Panc1 (cell line): ENCODE measurements at regions not wholly inside any gene's neighbourhood (a gene's known extent, or its start where the extent isn't known, plus 50 kb on each side); places are given as distances from the start of the nearest gene placed in this dataset.

Source experiments
- ATAC-seq: fragments of 200-7000 bp; cut with Tn5 transposase; 2 replicates; pipeline ENCODE4 v1.9.1; 2020; ENCODE audit warnings: mild to moderate bottlenecking, moderate library complexity
- BruUV-seq: library from RNA; stranded (reverse); fragments of 400-500 nt; replicated peaks from 2 replicates; lab custom pipeline; 2021; lab: Mats Ljungman, UMichigan
- CTCF ChIA-PET: fragments of 300-600 bp; sonication (Branson Sonifier 250); formaldehyde crosslinking; loops from one replicate; lab custom pipeline; 2022; ENCODE audit warnings: antibody characterized with exemption; lab: Charles Lee
- POLR2A ChIA-PET: fragments of 300-600 bp; sonication (Branson Sonifier 250); formaldehyde crosslinking; loops from one replicate; lab custom pipeline; 2022; ENCODE audit warnings: antibody characterized with exemption; lab: Charles Lee
- DNase-seq: peaks from one replicate; pipeline ENCODE4 v3.0.0-alpha.2; 2010; ENCODE audit warnings: low read depth, low spot score
- H3K27ac ChIP-seq: 2 replicates; pipeline ENCODE4 v1.5.1; 2011; ENCODE audit warnings: mild to moderate bottlenecking, low read length, inconsistent platforms
- H3K27me3 ChIP-seq: fragments of 200-500 bp; sonication (Bioruptor generic); 2 replicates; pipeline ENCODE4 v1.6.0; 2014; ENCODE audit warnings: low read length, inconsistent platforms; ENCODE audit not compliant: control insufficient read depth, insufficient read depth
- H3K36me3 ChIP-seq: fragments of 200-500 bp; sonication (Bioruptor generic); 2 replicates; pipeline ENCODE4 v1.5.1; 2014; ENCODE audit warnings: inconsistent platforms, mild to moderate bottlenecking, low read length, moderate library complexity; ENCODE audit not compliant: control insufficient read depth, insufficient read depth
- H3K4me1 ChIP-seq: 2 replicates; pipeline ENCODE4 v1.5.1; 2011; ENCODE audit warnings: inconsistent platforms, mild to moderate bottlenecking, low read length, moderate library complexity; ENCODE audit not compliant: control insufficient read depth, insufficient read depth
- H3K4me3 ChIP-seq, 2 experiments: 2 replicates each; pipeline ENCODE4 v1.5.1; 2011 to 2012; ENCODE audit warnings: low read depth in 2 of 2, low read length in 2 of 2, mild to moderate bottlenecking in 2 of 2, inconsistent platforms in 1 of 2, moderate library complexity in 1 of 2
- H3K9me3 ChIP-seq: fragments of 200-500 bp; sonication (Bioruptor generic); 2 replicates; pipeline ENCODE4 v1.5.1; 2014; ENCODE audit warnings: low read depth, mild to moderate bottlenecking, inconsistent platforms, low read length, moderate library complexity; ENCODE audit not compliant: control insufficient read depth, insufficient read depth
- POLR2AphosphoS5 ChIP-seq: IDR thresholded peaks from 2 replicates; pipeline ENCODE4 v1.6.1; 2012; ENCODE audit warnings: mild to moderate bottlenecking, low read depth, low read length, moderate library complexity
- SIN3A ChIP-seq: IDR thresholded peaks from 2 replicates; pipeline ENCODE4 v1.6.1; 2012; ENCODE audit warnings: low read depth, mild to moderate bottlenecking, low read length, moderate library complexity, borderline replicate concordance; ENCODE audit not compliant: insufficient read depth
- TCF7L2 ChIP-seq: IDR thresholded peaks from 2 replicates; pipeline ENCODE4 v1.6.1; 2011; ENCODE audit warnings: mild to moderate bottlenecking, low read depth, low read length, inconsistent platforms
- in situ Hi-C: cut with HindIII; loops from 2 replicates; pipeline ENCODE4 v1.10.0; 2016; ENCODE audit warnings: low sequenced_read_pairs, low pct_unique_long_range_greater_than_20kb
- intact Hi-C: fragments of 100-400 bp; cut with micrococcal nuclease; formaldehyde crosslinking; loops from one replicate; pipeline ENCODE4 v1.10.0; 2022; ENCODE audit not compliant: unreplicated experiment
- TF ChIP-seq, protein P1 (sequence below), 2 experiments: IDR thresholded peaks; 2 replicates each; pipeline ENCODE4 v1.6.1; 2011 to 2012; ENCODE audit warnings: low read depth in 2 of 2, control low read depth in 1 of 2, low read length in 1 of 2, mild to moderate bottlenecking in 1 of 2, moderate library complexity in 1 of 2; ENCODE audit not compliant: insufficient read depth in 1 of 2
- TF ChIP-seq, protein P2 (sequence below): fragments of 450-650 bp; IDR thresholded peaks from 2 replicates; pipeline ENCODE4 v1.5.1; 2017; ENCODE audit warnings: mild to moderate bottlenecking

DNA sequence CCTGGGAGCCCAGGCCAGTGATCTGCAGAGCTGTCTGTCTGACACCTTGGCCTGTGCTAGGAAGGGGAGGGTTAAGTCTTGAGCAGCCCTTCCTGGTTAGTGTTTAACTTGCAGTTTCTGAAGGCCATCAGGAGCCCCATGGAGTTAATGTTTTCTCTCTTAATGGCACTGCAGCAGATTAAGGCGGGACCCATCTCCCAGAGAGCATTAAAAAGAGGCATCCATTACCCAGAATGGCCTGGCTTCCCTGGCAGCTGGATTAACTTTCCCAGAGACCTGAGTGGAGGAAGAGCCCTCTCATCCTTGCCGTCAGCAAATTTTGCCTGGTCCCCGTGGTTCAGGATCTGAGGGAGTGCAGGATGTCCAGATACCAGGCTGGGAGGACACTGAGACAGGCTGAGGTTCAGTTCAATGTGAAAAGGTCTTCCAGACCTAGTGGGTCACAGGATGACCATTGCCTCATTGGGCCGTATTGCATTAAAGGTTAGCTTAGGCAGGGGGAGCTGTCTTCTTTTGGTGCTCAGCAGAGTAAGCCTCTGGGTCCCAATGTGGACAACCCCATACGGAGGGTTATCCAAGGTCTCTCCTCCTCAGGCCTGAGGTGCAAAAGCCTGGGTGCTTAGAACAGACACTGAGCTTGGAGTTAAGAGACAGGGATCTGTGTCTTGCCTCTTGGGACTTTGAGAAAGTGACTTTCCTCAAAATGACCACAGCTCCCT lies 522.6 kb downstream of the PTPRU start:
- no TSS peak for BruUV-seq
- H3K9me3 ChIP-seq, result no peaks in the 10 kb centered on the region
- TF ChIP-seq POLR2AphosphoS5 (no peak), SIN3A (no peak), TCF7L2 (no peak)
- TF ChIP-seq, protein P1, sequence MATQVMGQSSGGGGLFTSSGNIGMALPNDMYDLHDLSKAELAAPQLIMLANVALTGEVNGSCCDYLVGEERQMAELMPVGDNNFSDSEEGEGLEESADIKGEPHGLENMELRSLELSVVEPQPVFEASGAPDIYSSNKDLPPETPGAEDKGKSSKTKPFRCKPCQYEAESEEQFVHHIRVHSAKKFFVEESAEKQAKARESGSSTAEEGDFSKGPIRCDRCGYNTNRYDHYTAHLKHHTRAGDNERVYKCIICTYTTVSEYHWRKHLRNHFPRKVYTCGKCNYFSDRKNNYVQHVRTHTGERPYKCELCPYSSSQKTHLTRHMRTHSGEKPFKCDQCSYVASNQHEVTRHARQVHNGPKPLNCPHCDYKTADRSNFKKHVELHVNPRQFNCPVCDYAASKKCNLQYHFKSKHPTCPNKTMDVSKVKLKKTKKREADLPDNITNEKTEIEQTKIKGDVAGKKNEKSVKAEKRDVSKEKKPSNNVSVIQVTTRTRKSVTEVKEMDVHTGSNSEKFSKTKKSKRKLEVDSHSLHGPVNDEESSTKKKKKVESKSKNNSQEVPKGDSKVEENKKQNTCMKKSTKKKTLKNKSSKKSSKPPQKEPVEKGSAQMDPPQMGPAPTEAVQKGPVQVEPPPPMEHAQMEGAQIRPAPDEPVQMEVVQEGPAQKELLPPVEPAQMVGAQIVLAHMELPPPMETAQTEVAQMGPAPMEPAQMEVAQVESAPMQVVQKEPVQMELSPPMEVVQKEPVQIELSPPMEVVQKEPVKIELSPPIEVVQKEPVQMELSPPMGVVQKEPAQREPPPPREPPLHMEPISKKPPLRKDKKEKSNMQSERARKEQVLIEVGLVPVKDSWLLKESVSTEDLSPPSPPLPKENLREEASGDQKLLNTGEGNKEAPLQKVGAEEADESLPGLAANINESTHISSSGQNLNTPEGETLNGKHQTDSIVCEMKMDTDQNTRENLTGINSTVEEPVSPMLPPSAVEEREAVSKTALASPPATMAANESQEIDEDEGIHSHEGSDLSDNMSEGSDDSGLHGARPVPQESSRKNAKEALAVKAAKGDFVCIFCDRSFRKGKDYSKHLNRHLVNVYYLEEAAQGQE (IDR thresholded peaks at IDR 0.05; ENCODE audit: insufficient read depth in 1 of 2, low read depth in 2 of 2, low read length in 1 of 2), result no peak
- TF ChIP-seq, protein P2, sequence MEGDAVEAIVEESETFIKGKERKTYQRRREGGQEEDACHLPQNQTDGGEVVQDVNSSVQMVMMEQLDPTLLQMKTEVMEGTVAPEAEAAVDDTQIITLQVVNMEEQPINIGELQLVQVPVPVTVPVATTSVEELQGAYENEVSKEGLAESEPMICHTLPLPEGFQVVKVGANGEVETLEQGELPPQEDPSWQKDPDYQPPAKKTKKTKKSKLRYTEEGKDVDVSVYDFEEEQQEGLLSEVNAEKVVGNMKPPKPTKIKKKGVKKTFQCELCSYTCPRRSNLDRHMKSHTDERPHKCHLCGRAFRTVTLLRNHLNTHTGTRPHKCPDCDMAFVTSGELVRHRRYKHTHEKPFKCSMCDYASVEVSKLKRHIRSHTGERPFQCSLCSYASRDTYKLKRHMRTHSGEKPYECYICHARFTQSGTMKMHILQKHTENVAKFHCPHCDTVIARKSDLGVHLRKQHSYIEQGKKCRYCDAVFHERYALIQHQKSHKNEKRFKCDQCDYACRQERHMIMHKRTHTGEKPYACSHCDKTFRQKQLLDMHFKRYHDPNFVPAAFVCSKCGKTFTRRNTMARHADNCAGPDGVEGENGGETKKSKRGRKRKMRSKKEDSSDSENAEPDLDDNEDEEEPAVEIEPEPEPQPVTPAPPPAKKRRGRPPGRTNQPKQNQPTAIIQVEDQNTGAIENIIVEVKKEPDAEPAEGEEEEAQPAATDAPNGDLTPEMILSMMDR, result no peak
- no peak overlapping the region for H3K27ac ChIP-seq
- intact Hi-C loops, result no loop called here
- DNase-seq, result no peak
- in situ Hi-C loops, result no loop called here
- ChIA-PET POLR2A (no interaction called here), CTCF (no interaction called here)
- H3K36me3 ChIP-seq, result no peaks in the 10 kb centered on the region
- no peak overlapping the region for H3K4me3 ChIP-seq
- H3K4me1 ChIP-seq, result no peaks in the 10 kb centered on the region
- ATAC-seq, result no peak
- H3K27me3 ChIP-seq, result 0 out of 2 replicates have a peak, but pooled peaks cover 2% of the 10 kb centered on the region

DNA sequence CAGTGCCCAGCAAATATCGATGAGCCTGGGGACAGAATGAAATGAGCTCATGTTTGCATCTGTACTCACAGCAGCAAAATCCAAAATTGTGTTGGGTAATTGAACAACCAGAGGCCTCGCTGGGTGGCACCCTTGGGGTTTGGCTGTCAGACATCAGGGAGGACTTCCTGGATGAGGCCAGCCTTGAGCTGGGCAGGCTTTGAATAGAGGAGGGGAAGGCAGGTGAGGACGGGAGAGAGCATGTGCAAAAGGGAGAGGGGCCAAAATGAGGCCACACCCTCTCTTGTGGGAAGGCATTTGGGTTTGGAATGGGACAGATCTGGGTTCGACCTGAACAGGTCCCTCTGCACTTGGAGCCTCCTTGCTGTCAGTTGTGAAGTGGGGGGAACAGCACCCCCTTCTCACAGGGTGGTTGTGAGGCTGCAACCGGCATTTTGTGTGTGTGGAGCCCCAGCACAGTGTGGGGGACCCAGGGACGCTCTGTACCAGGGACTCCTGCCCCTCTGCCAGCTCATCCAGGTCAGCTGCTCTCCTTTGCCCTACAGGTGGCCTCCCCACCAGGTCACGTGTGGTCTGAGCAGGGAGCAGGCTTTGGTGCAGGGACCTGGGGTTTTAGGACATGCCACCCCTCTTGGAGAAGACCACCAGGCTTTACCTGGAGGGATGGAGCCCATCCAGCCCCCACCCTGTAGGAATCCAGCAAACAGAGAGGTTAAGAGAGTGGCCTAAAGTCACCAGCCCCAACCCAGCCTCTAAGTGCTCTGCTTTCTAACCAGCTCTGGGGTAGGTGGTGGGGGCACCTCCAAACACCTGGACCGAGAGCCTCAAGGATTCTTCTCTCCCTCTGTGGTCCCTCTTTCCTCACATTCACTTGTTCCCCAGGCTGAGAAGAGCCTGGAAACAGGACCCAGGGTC lies 521.8 kb downstream of the PTPRU start:
- no peaks in the 10 kb centered on the region for H3K9me3 ChIP-seq
- ATAC-seq (no peak), DNase-seq (no peak)
- ChIA-PET POLR2A (no interaction called here), CTCF (no interaction called here)
- TF ChIP-seq, protein P2, result no peak
- no peak for TF ChIP-seq POLR2AphosphoS5
- TF ChIP-seq SIN3A, result no peak
- TF ChIP-seq, protein P1 (IDR thresholded peaks at IDR 0.05; ENCODE audit: insufficient read depth in 1 of 2, low read depth in 2 of 2, low read length in 1 of 2), result no peak
- no peak for TF ChIP-seq TCF7L2
- H3K4me1 ChIP-seq, result no peaks in the 10 kb centered on the region
- H3K36me3 ChIP-seq, result no peaks in the 10 kb centered on the region
- H3K27me3 ChIP-seq, result no peaks in the 10 kb centered on the region
- no peak overlapping the region for H3K4me3 ChIP-seq
- in situ Hi-C loops, result no loop called here
- H3K27ac ChIP-seq, result no peak overlapping the region
- intact Hi-C loops, result no loop called here
- no TSS peak for BruUV-seq
